IMR-90 (cell line): ENCODE measurements at regions not wholly inside any gene's neighbourhood (a gene's known extent, or its start where the extent isn't known, plus 50 kb on each side); places are given as distances from the start of the nearest gene placed in this dataset.
"Not testable (repeated sequence)": the region's sequence is repeated elsewhere in the genome, so short reads cannot be mapped to it uniquely, and the experiment has no call there.

Source experiments
- ATAC-seq: fragments of 200-7000 bp; cut with Tn5 transposase; 2 replicates; pipeline ENCODE4 v1.9.1; 2020; ENCODE audit warnings: low read depth, mild to moderate bottlenecking, moderate library complexity
- BruUV-seq: library from RNA; stranded (reverse); fragments of 400-500 nt; replicated peaks from 2 replicates; lab custom pipeline; 2021; lab: Mats Ljungman, UMichigan
- CTCF ChIA-PET: fragments of 300-600 bp; formaldehyde crosslinking; extraction: SDS; loops from one replicate; lab custom pipeline; 2021; ENCODE audit warnings: antibody characterized with exemption; lab: Yijun Ruan, JAX
- POLR2A ChIA-PET: fragments of 300-600 bp; sonication (Branson Sonifier 250); formaldehyde crosslinking; loops from one replicate; lab custom pipeline; 2022; ENCODE audit warnings: antibody characterized with exemption; ENCODE audit not compliant: unreplicated experiment; lab: Charles Lee
- DNase-seq: peaks from one replicate; pipeline ENCODE4 v3.0.0; 2013
- H2AFZ ChIP-seq: replicated peaks from 2 replicates; pipeline ENCODE3; 2013; ENCODE audit warnings: low read length, mild to moderate bottlenecking; ENCODE audit not compliant: poor library complexity
- H2AK5ac ChIP-seq: 2 replicates; pipeline ENCODE4 v1.6.1; 2013; ENCODE audit warnings: low read depth, low read length, inconsistent platforms
- H2AK9ac ChIP-seq: replicated peaks from 2 replicates; pipeline ENCODE3; 2013; ENCODE audit warnings: mild to moderate bottlenecking, low read depth, low read length, moderate library complexity; ENCODE audit not compliant: poor library complexity
- H2BK120ac ChIP-seq: 2 replicates; pipeline ENCODE4 v1.6.1; 2013; ENCODE audit warnings: low read depth, low read length, inconsistent platforms
- H2BK15ac ChIP-seq: 3 replicates; pipeline ENCODE4 v1.6.1; 2013; ENCODE audit warnings: low read depth, low read length, inconsistent platforms
- H2BK20ac ChIP-seq: 2 replicates; pipeline ENCODE4 v1.6.1; 2013; ENCODE audit warnings: low read depth, mild to moderate bottlenecking, inconsistent platforms, low read length, moderate library complexity
- H2BK5ac ChIP-seq: 2 replicates; pipeline ENCODE4 v1.6.1; 2013; ENCODE audit warnings: mild to moderate bottlenecking, low read depth, low read length, inconsistent platforms; ENCODE audit not compliant: poor library complexity, severe bottlenecking
- H3K14ac ChIP-seq: replicated peaks from 2 replicates; pipeline ENCODE4 v1.6.1; 2013; ENCODE audit warnings: low read depth, low read length, inconsistent platforms
- H3K18ac ChIP-seq: 2 replicates; pipeline ENCODE4 v1.6.1; 2013; ENCODE audit warnings: low read depth, low read length, control low read depth
- H3K23ac ChIP-seq: 2 replicates; pipeline ENCODE4 v1.6.1; 2013; ENCODE audit warnings: low read depth, low read length, inconsistent platforms
- H3K27ac ChIP-seq: 2 replicates; pipeline ENCODE4 v1.5.1; 2013; ENCODE audit warnings: mild to moderate bottlenecking, control low read depth, low read length; ENCODE audit not compliant: insufficient read depth
- H3K27me3 ChIP-seq: 2 replicates; pipeline ENCODE4 v1.6.1; 2013; ENCODE audit warnings: low read length; ENCODE audit not compliant: control insufficient read depth, insufficient read depth
- H3K36me3 ChIP-seq: 2 replicates; pipeline ENCODE4 v1.6.1; 2013; ENCODE audit warnings: low read length, mixed read lengths; ENCODE audit not compliant: control insufficient read depth, insufficient read depth
- H3K4ac ChIP-seq: 2 replicates; pipeline ENCODE4 v1.6.1; 2013; ENCODE audit warnings: low read depth, low read length, inconsistent platforms
- H3K4me1 ChIP-seq: 2 replicates; pipeline ENCODE4 v1.6.1; 2013; ENCODE audit warnings: low read length, mixed read lengths; ENCODE audit not compliant: control insufficient read depth, insufficient read depth
- H3K4me2 ChIP-seq: 2 replicates; pipeline ENCODE4 v1.6.1; 2013; ENCODE audit warnings: low read depth, mild to moderate bottlenecking, control low read depth, low read length, moderate library complexity
- H3K4me3 ChIP-seq: 2 replicates; pipeline ENCODE4 v1.5.1; 2013; ENCODE audit warnings: low read depth, mild to moderate bottlenecking, control low read depth, low read length, moderate library complexity; ENCODE audit not compliant: insufficient read depth
- H3K56ac ChIP-seq: 2 replicates; pipeline ENCODE4 v1.6.1; 2013; ENCODE audit warnings: low read length, inconsistent platforms; ENCODE audit not compliant: insufficient read depth; ENCODE audit errors: extremely low read depth
- H3K79me1 ChIP-seq, 2 experiments: 2 replicates each; pipeline ENCODE4 v1.6.1; 2013; ENCODE audit warnings: low read length in 2 of 2, inconsistent platforms in 1 of 2, low read depth in 1 of 2
- H3K9ac ChIP-seq: 2 replicates; pipeline ENCODE4 v1.6.1; 2013; ENCODE audit warnings: low read depth, low read length, control low read depth
- H3K9me1 ChIP-seq: 2 replicates; pipeline ENCODE4 v1.6.1; 2013; ENCODE audit warnings: low read length, inconsistent platforms; ENCODE audit not compliant: insufficient read depth
- H3K9me3 ChIP-seq: 2 replicates; pipeline ENCODE4 v1.6.1; 2013; ENCODE audit warnings: low read length; ENCODE audit not compliant: control insufficient read depth, insufficient read depth
- H4K20me1 ChIP-seq: 2 replicates; pipeline ENCODE4 v1.6.1; 2013; ENCODE audit warnings: low read length, inconsistent platforms; ENCODE audit not compliant: insufficient read depth
- H4K5ac ChIP-seq: 2 replicates; pipeline ENCODE4 v1.6.1; 2013; ENCODE audit warnings: mild to moderate bottlenecking, low read depth, low read length, control low read depth
- H4K8ac ChIP-seq, 2 experiments: 2 replicates each; pipeline ENCODE4 v1.6.1; 2013; ENCODE audit warnings: low read depth in 2 of 2, low read length in 2 of 2, control low read depth in 1 of 2, inconsistent platforms in 1 of 2
- H4K91ac ChIP-seq: 2 replicates; pipeline ENCODE4 v1.6.1; 2013; ENCODE audit warnings: low read depth, low read length, inconsistent platforms; ENCODE audit not compliant: insufficient read depth
- CEBPB ChIP-seq: IDR thresholded peaks from 2 replicates; pipeline ENCODE4 v1.6.1; 2012; ENCODE audit warnings: low read depth, low read length, improper control_type of control experiment
- WGBS, 2 experiments: methylation state at CpG; one replicate each; pipeline versions ENCODE4 v1.1.5 to v1.1.7; 2013; ENCODE audit warnings: missing lambda C conversion rate in 2 of 2; ENCODE audit not compliant: insufficient read length in 1 of 2; ENCODE audit errors: extremely low coverage in 2 of 2; 5-methylcytosine and 5-hydroxymethylcytosine counted together
- dilution Hi-C: fragments of 300-500 bp; cut with HindIII; formaldehyde crosslinking; loops from one replicate; pipeline ENCODE4 v1.14.3; 2018; ENCODE audit warnings: low sequenced_read_pairs; ENCODE audit not compliant: unreplicated experiment
- in situ Hi-C: fragments of 300-500 bp; cut with MboI; formaldehyde crosslinking; loops from 3 replicates; pipeline ENCODE4 v1.14.3; 2019; ENCODE audit warnings: low sequenced_read_pairs, inconsistent platforms, mixed read lengths
- intact Hi-C: fragments of 100-400 bp; cut with micrococcal nuclease; formaldehyde crosslinking; loops from 2 replicates; pipeline ENCODE4 v1.10.0; 2022

- H2AK9ac ChIP-seq, H3K14ac ChIP-seq, H3K79me1 ChIP-seq, H3K27me3 ChIP-seq, H3K27ac ChIP-seq, H4K8ac ChIP-seq, dilution Hi-C loops, POLR2A ChIA-PET, H3K18ac ChIP-seq, H3K36me3 ChIP-seq, BruUV-seq, H3K56ac ChIP-seq, H3K9me3 ChIP-seq, H2AK5ac ChIP-seq, H4K20me1 ChIP-seq, H3K4me1 ChIP-seq, H3K4me2 ChIP-seq, DNase-seq, H3K9ac ChIP-seq, H3K4me3 ChIP-seq, H4K5ac ChIP-seq, H2BK20ac ChIP-seq, H2BK120ac ChIP-seq, intact Hi-C loops, in situ Hi-C loops, CTCF ChIA-PET, H3K9me1 ChIP-seq, H2BK5ac ChIP-seq, H3K23ac ChIP-seq, ATAC-seq, H3K4ac ChIP-seq, H4K91ac ChIP-seq, H2BK15ac ChIP-seq, H2AFZ ChIP-seq: not testable (repeated sequence)
- 0 out of 2 replicates have a peak, but pooled peaks have one; percentile 9 for TF ChIP-seq CEBPB
- 40% methylated on average over 1 of the region's 3 CpGs; no CpG with 5 or more reads in 1 of the 2 experiments for WGBS, 2 experiments
These were observed 374.8 kb upstream of the BOD1L1 start for GRCh38 chr4:14002331-14002730.
